Naive B cell (primary cell): ENCODE measurements at regions not wholly inside any gene's neighbourhood (a gene's known extent, or its start where the extent isn't known, plus 50 kb on each side); places are given as distances from the start of the nearest gene placed in this dataset.

Experiments
- ATAC-seq, 2 donors: fragments of 150-1000 bp; cut with Tn5 transposase; 2 replicates each; pipeline ENCODE4 v1.10.0; 2021; ENCODE audit warnings: low read depth in 2 of 2, mild to moderate bottlenecking in 2 of 2, moderate library complexity in 2 of 2
- DNase-seq: peaks from one replicate; pipeline ENCODE4 v3.0.0; 2022
- H3K27ac Mint-ChIP-seq, 6 donors: one replicate each; pipeline ENCODE4 v1.8.0; 2020 to 2022; ENCODE audit warnings: mild to moderate bottlenecking in 6 of 6, mixed read lengths in 6 of 6, moderate library complexity in 5 of 6, inconsistent platforms in 2 of 6
- H3K27me3 Mint-ChIP-seq, 3 donors: one replicate each; pipeline ENCODE4 v1.8.0; 2021 to 2022; ENCODE audit warnings: mixed read lengths in 3 of 3, mild to moderate bottlenecking in 1 of 3
- H3K36me3 Mint-ChIP-seq, 2 donors: one replicate each; pipeline ENCODE4 v1.8.0; 2020 to 2022; ENCODE audit warnings: mixed read lengths in 2 of 2, inconsistent platforms in 1 of 2, mild to moderate bottlenecking in 1 of 2
- H3K4me1 Mint-ChIP-seq, 3 donors: one replicate each; pipeline ENCODE4 v1.8.0; 2020 to 2022; ENCODE audit warnings: mixed read lengths in 3 of 3, inconsistent platforms in 1 of 3, mild to moderate bottlenecking in 1 of 3, moderate library complexity in 1 of 3
- H3K4me3 Mint-ChIP-seq, 8 donors: one replicate each; pipeline ENCODE4 v1.8.0; 2020 to 2022; ENCODE audit warnings: mild to moderate bottlenecking in 8 of 8, mixed read lengths in 8 of 8, moderate library complexity in 8 of 8, inconsistent platforms in 2 of 8
- H3K9me3 Mint-ChIP-seq, 7 donors: one replicate each; pipeline ENCODE4 v1.8.0; 2020 to 2022; ENCODE audit warnings: mixed read lengths in 7 of 7, mild to moderate bottlenecking in 5 of 7, inconsistent platforms in 2 of 7, moderate library complexity in 1 of 7

DNA sequence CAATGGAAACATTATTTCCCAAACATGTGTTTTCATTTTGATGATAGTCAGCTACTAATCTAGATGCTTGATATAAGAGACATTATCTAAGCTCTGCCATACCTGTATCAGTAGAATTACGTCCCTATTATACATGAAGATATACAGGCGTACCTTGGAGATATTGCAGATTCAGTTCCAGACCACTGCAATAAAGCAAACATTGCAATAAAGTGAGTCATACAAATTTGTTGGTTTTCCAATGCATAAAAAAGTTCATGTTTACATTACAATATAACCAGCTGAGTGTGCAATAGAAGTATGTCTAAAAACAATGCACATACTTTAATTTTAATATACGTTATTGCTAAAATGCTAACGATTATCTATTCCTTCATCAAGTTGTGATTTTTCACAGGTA, 236.0 kb upstream of the ZNF717 start:
- Mint-ChIP-seq H3K27me3 (no peaks in the 10 kb centered on the region), H3K9me3 (peaks cover 0 to 5% (median 0%) of the 10 kb centered on the region in 7 donors), H3K4me3 (no peak overlapping the region), H3K27ac (no peak overlapping the region), H3K4me1 (no peaks in the 10 kb centered on the region), H3K36me3 (no peaks in the 10 kb centered on the region)
- ATAC-seq: no peak
- no peak for DNase-seq

- no peak for DNase-seq
- no peaks in the 10 kb centered on the region for H3K4me1 Mint-ChIP-seq
- no peaks in the 10 kb centered on the region for H3K27me3 Mint-ChIP-seq
- H3K4me3 Mint-ChIP-seq: no peak overlapping the region
- no peak for ATAC-seq
- H3K27ac Mint-ChIP-seq: no peak overlapping the region
- H3K9me3 Mint-ChIP-seq: peaks cover 0 to 5% (median 2%) of the 10 kb centered on the region in 7 donors
- H3K36me3 Mint-ChIP-seq: no peaks in the 10 kb centered on the region
Observed at GRCh38 chr3:76024640-76025039, 239.3 kb upstream of the ZNF717 start.

- H3K36me3 Mint-ChIP-seq: no peaks in the 10 kb centered on the region
- no peaks in the 10 kb centered on the region for H3K27me3 Mint-ChIP-seq
- no peak overlapping the region for H3K27ac Mint-ChIP-seq
- ATAC-seq (no peak), DNase-seq (no peak)
- peaks cover 0 to 6% (median 3%) of the 10 kb centered on the region in 7 donors for H3K9me3 Mint-ChIP-seq
- H3K4me1 Mint-ChIP-seq: no peaks in the 10 kb centered on the region
- H3K4me3 Mint-ChIP-seq: no peak overlapping the region
Observed at GRCh38 chr3:76025561-76025960, 240.2 kb upstream of the ZNF717 start.

DNA sequence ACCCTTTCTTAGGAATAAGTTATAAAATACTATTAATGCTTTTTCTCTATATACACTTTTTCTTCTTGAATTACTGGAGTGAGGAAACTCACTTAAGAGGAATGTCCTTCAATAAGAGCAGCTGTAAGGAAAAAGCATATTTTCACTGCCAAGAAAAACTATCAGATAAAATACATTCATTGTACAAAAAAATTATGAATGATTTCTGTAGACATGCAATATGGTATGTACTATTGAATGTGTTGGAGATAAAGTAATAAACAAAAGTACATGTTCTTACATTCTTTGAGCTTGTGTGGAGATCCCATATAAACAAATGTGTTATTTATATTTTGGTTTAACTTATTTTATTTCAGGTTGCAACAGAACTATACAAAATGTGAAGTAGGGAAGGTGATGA, 241.0 kb upstream of the ZNF717 start:
- no peaks in the 10 kb centered on the region for H3K4me1 Mint-ChIP-seq
- no peak overlapping the region for H3K27ac Mint-ChIP-seq
- ATAC-seq: no peak
- H3K27me3 Mint-ChIP-seq: no peaks in the 10 kb centered on the region
- H3K36me3 Mint-ChIP-seq: no peaks in the 10 kb centered on the region
- H3K4me3 Mint-ChIP-seq: no peak overlapping the region
- peaks cover 0 to 8% (median 3%) of the 10 kb centered on the region in 7 donors for H3K9me3 Mint-ChIP-seq
- DNase-seq: no peak

DNA sequence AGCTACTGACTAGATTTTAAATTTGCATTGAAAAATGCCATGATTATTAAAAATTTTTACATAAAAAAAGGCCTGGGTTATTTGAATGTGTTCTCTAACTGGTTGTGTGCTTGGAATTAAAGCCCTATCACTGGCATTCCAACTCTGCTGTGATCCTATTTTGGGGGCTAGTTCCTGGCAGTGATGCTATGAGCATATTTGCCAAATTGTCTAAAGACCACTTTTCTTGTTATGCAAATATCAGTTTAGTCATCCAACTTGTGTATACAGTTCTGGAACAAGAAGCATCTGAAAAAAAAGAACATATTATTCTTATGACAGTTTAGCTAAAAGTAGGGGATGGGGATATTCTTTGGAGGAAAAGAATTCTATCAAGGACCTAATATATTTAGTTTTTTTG, 243.4 kb upstream of the ZNF717 start:
- ATAC-seq (no peak), DNase-seq (no peak)
- Mint-ChIP-seq H3K4me1 (no peaks in the 10 kb centered on the region), H3K27me3 (no peaks in the 10 kb centered on the region), H3K4me3 (no peak overlapping the region), H3K27ac (no peak overlapping the region), H3K36me3 (peaks cover 0 to 7% of the 10 kb centered on the region in 2 donors), H3K9me3 (peaks cover 0 to 9% (median 6%) of the 10 kb centered on the region in 7 donors)

DNA sequence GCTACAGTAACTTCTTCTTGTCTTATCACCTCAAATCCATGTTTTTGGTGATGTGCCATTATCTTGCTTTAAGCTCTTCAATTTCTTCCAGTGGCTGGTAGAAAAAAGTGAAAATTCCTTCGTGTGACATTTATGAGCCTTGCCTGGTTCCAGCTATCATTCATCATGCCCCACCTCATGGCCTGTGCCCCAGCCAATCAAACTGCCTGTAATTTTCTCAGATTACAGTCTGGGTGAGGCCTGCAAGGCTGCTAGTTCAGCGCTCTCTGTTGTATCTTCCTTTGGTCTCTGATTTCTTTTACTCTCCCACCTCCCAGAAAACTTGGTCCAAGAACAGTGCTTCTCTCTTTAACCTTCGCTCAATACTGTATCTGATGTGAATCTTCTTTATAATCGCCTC, 249.3 kb upstream of the ZNF717 start:
- peaks cover 3 to 10% (median 8%) of the 10 kb centered on the region in 7 donors for H3K9me3 Mint-ChIP-seq
- no peak overlapping the region for H3K27ac Mint-ChIP-seq
- no peaks in the 10 kb centered on the region for H3K27me3 Mint-ChIP-seq
- H3K4me1 Mint-ChIP-seq: no peaks in the 10 kb centered on the region
- DNase-seq (no peak), ATAC-seq (no peak)
- H3K36me3 Mint-ChIP-seq: peaks cover 0 to 7% of the 10 kb centered on the region in 2 donors
- no peak overlapping the region for H3K4me3 Mint-ChIP-seq

DNA sequence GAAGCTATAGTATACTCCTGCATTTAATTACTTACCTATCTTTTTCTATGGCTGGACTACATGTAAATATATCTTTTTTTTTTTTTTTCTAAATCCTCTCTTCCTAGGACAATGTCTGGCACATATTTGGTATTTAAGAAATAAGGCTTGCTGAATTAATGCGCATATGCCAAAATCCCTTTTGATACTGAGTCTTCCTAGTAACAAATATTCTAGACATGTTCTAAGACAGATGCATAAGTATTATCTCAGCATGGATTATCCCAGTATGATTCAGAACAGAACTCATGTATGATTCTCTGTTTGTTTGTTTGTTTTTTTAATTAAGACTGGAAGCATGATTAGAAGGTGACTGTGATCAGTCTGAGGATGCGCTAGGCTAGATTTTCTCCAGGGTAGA, 249.8 kb upstream of the ZNF717 start:
- Mint-ChIP-seq H3K4me3 (no peak overlapping the region), H3K27me3 (no peaks in the 10 kb centered on the region), H3K9me3 (peaks cover 3 to 10% (median 7%) of the 10 kb centered on the region in 7 donors), H3K4me1 (no peaks in the 10 kb centered on the region), H3K27ac (no peak overlapping the region), H3K36me3 (peaks cover 0 to 7% of the 10 kb centered on the region in 2 donors)
- ATAC-seq: no peak
- DNase-seq: no peak

- ATAC-seq: no peak
- no peak for DNase-seq
- Mint-ChIP-seq H3K9me3 (peaks cover 0 to 8% (median 2%) of the 10 kb centered on the region in 7 donors), H3K36me3 (no peaks in the 10 kb centered on the region), H3K27ac (no peak overlapping the region), H3K4me3 (no peak overlapping the region), H3K4me1 (no peaks in the 10 kb centered on the region), H3K27me3 (no peaks in the 10 kb centered on the region)
Observed at GRCh38 chr3:76038949-76039348, 253.6 kb upstream of the ZNF717 start.

DNA sequence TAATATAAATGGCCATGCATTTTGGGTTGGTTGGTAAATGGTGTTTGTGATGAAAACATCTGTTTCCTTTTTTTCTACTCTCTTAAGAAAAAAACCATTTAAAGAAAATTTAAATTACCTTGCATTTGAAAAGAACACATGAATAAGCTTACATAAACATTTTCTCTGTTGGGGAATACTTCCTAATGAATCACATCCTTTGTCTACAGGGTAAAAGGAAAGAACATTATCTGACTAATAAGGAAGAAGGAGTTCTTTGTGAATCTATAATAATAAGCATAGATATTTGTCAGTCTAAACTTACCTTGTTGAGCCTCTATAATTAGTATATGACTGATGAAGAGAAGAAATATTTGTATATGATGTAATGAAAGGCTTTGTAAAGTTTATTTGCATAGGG, 254.1 kb upstream of the ZNF717 start:
- no peak for DNase-seq
- Mint-ChIP-seq H3K36me3 (no peaks in the 10 kb centered on the region), H3K9me3 (peaks cover 0 to 8% (median 2%) of the 10 kb centered on the region in 7 donors), H3K27ac (no peak overlapping the region), H3K4me1 (no peaks in the 10 kb centered on the region), H3K27me3 (no peaks in the 10 kb centered on the region), H3K4me3 (no peak overlapping the region)
- ATAC-seq: no peak

DNA sequence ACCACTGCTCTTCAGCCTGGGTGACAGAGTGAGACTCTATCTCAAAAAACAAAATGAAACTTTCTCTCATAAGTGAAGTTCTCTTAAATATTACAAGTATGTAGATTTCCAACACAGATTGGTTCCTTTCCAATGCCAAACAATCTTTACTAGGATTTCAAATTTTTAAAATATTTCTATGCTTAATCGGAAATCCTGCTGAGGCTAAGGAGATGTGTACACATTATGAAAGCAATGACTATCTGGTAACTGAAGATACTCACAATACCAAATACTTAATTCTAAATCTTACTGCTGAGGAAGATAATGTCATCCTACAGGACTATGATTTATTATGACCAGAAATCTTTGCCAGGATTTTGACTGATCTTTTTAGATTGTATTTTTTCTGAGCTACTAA, 255.6 kb upstream of the ZNF717 start:
- no peak overlapping the region for H3K27ac Mint-ChIP-seq
- H3K36me3 Mint-ChIP-seq: no peaks in the 10 kb centered on the region
- DNase-seq: no peak
- H3K9me3 Mint-ChIP-seq: peaks cover 0 to 3% (median 0%) of the 10 kb centered on the region in 7 donors
- H3K4me1 Mint-ChIP-seq: no peaks in the 10 kb centered on the region
- no peak overlapping the region for H3K4me3 Mint-ChIP-seq
- ATAC-seq: no peak
- H3K27me3 Mint-ChIP-seq: no peaks in the 10 kb centered on the region

GRCh38 chr3:76043746-76044145, 258.4 kb upstream of the ZNF717 start:
- Mint-ChIP-seq H3K9me3 (peaks cover 0 to 3% (median 0%) of the 10 kb centered on the region in 7 donors), H3K36me3 (no peaks in the 10 kb centered on the region), H3K27ac (no peak overlapping the region), H3K4me3 (no peak overlapping the region), H3K4me1 (no peaks in the 10 kb centered on the region), H3K27me3 (no peaks in the 10 kb centered on the region)
- no peak for ATAC-seq
- DNase-seq: no peak

DNA sequence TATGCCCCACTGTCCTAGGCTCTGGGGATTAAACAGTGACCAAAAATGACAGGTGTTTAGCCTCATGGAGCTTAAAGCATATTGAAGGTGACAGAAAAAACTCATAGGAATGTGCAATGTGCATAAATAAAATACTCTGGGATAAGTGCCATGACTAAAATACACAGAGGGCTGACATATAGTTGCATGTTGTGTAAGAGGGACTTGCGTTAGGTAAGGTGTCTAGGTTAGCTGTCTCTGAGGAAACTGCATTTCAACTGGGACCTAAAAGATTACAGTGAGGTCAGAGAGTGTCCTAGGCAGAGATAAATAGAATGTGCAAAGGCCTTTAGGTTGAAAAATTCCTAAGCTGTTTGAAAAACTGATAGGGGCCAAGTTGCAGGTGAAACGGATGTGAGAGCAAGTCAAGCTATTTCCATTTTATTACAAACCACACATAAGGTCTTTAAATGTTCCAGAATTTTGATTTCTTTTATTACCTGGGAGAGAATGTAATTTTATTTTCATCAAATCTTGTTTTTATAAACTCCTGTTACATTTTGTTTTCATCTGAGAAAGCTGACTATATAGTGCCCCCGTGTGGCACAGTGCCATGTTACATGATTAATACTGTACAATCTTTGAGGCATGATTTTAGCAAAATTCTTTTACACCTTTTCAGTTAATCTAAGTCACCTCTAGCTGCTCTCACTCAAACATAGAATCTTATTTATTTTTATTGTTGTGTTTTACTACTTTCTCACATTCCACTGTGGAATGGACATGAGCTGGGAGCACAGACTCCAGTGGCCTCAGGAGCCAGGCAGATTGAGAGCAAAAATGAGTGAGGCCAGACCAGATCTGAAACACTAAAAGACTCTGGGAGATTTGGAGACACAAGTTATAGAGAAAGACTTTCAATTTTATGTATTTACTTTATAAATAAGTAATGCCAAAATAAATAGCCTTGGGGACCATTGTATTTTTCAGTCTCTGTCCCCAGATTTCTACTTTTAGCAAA, 259.6 kb upstream of the ZNF717 start:
- Mint-ChIP-seq H3K27ac (no peak overlapping the region), H3K4me3 (no peak overlapping the region), H3K4me1 (no peaks in the 10 kb centered on the region), H3K27me3 (no peaks in the 10 kb centered on the region), H3K36me3 (no peaks in the 10 kb centered on the region), H3K9me3 (peaks cover 0 to 3% (median 0%) of the 10 kb centered on the region in 7 donors)
- no peak for DNase-seq
- ATAC-seq: no peak

DNA sequence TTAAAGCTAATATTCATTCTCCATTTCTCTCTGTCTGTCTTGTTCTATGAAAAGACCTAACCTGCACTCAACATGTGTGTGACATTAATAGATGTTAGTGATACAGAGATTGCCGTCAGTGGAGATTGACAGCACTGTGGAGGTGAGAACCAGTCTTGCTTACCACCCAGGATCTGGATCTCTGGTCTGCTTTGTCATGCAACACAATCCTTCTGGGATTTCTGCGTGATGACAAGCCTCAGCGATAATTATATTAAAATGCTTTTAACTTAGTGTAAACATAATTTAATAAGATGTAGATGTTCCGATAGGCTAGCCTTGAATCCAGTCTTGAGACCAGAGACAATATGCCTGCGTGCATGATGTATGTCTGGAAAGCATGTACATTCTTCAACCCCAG, 262.0 kb upstream of the ZNF717 start:
- Mint-ChIP-seq H3K36me3 (no peaks in the 10 kb centered on the region), H3K27me3 (no peaks in the 10 kb centered on the region), H3K4me3 (no peak overlapping the region), H3K27ac (no peak overlapping the region), H3K4me1 (no peaks in the 10 kb centered on the region), H3K9me3 (peaks cover 0 to 2% (median 0%) of the 10 kb centered on the region in 7 donors)
- ATAC-seq (no peak), DNase-seq (no peak)

DNA sequence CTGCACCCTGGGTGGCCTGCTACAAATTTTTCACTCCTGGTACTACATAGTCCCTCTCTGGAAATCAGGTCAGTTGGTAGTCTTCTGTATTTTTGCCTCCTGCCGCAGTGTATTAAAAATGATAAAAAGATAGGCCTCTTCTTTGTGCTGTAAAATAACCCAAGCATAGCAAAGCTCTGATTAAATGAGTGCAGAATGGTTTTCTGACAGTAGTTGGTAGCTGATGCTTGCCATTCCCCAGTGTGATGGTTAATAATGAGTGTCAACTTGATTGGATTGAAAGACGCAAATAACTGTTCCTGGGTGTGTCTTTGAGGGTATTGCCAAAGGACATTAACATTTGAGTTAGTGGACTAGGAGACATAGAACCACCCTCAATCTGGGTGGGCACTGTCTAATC, 264.4 kb upstream of the ZNF717 start:
- Mint-ChIP-seq H3K27ac (no peak overlapping the region), H3K27me3 (no peaks in the 10 kb centered on the region), H3K9me3 (peaks cover 0 to 5% (median 0%) of the 10 kb centered on the region in 7 donors), H3K4me1 (no peaks in the 10 kb centered on the region), H3K36me3 (no peaks in the 10 kb centered on the region), H3K4me3 (no peak overlapping the region)
- ATAC-seq (no peak), DNase-seq (no peak)
